ENCODE measurements at regions not wholly inside any gene's neighbourhood (a gene's known extent, or its start where the extent isn't known, plus 50 kb on each side); places are given as distances from the start of the nearest gene placed in this dataset.

- Histone ChIP-seq H3K36me3 (no peaks in the 10 kb centered on the region), H3K9me3 (no peaks in the 10 kb centered on the region), H3K27me3 (no peaks in the 10 kb centered on the region), H3K4me1 (ENCODE audit: insufficient read depth) (peaks cover under 1% of the 10 kb centered on the region), H3K4me3 (no peak overlapping the region), H3K27ac (no peak overlapping the region)
- intact Hi-C loops (cut with DNase I), result no loop called here
- WGBS, 3 donors, result 94 to 98% (median 95%) methylated on average over 3 of the region's 3 CpGs
- TF ChIP-seq EP300 (IDR thresholded peaks at IDR 0.05), result peak; percentile 44
- TF ChIP-seq POLR2A (IDR thresholded peaks at IDR 0.05), result no peak
- no peak for TF ChIP-seq CTCF (IDR thresholded peaks at IDR 0.05)
- DNase-seq, result no peak
These were observed 306.2 kb upstream of the AKR1E2 start for GRCh38 chr10:4519658-4520402.

- no peak for DNase-seq
- Histone ChIP-seq H3K27ac (no peak overlapping the region), H3K4me3 (no peak overlapping the region), H3K4me1 (ENCODE audit: insufficient read depth) (no peaks in the 10 kb centered on the region), H3K27me3 (no peaks in the 10 kb centered on the region), H3K36me3 (no peaks in the 10 kb centered on the region), H3K9me3 (no peaks in the 10 kb centered on the region)
- 92 to 100% (median 96%) methylated on average over 1 of the region's 1 CpG for WGBS, 3 donors
- intact Hi-C loops (cut with DNase I), result no loop called here
- TF ChIP-seq CTCF (IDR thresholded peaks at IDR 0.05) (no peak), EP300 (IDR thresholded peaks at IDR 0.05) (no peak), POLR2A (IDR thresholded peaks at IDR 0.05) (no peak)
These were observed 308.3 kb upstream of the AKR1E2 start for GRCh38 chr10:4517746-4518145.

GRCh38 chr10:4515721-4516120 is 310.3 kb upstream of the AKR1E2 start:
- no peaks in the 10 kb centered on the region for H3K36me3 ChIP-seq
- no peak for TF ChIP-seq POLR2A (IDR thresholded peaks at IDR 0.05)
- 76 to 82% (median 81%) methylated on average over 5 of the region's 5 CpGs for whole genome bisulfite sequencing, 3 donors
- intact Hi-C loops (cut with DNase I), result no loop called here
- H3K9me3 ChIP-seq, result no peaks in the 10 kb centered on the region
- no peak overlapping the region for H3K4me3 ChIP-seq
- no peak for DNase-seq
- H3K4me1 ChIP-seq (ENCODE audit: insufficient read depth), result no peaks in the 10 kb centered on the region
- H3K27ac ChIP-seq, result no peak overlapping the region
- no peaks in the 10 kb centered on the region for H3K27me3 ChIP-seq

GRCh38 chr10:4514445-4515108 is 311.4 kb upstream of the AKR1E2 start:
- H3K4me3 ChIP-seq, result no peak overlapping the region
- peak in 1 of 5 donors; percentile 29 for DNase-seq
- H3K4me1 ChIP-seq (ENCODE audit: insufficient read depth), result no peaks in the 10 kb centered on the region
- H3K9me3 ChIP-seq, result no peaks in the 10 kb centered on the region
- H3K27me3 ChIP-seq, result no peaks in the 10 kb centered on the region
- 77 to 82% (median 81%) methylated on average over 19 of the region's 19 CpGs for WGBS, 3 donors
- intact Hi-C loops (cut with DNase I), result no loop called here
- H3K36me3 ChIP-seq, result no peaks in the 10 kb centered on the region
- H3K27ac ChIP-seq, result no peak overlapping the region
- TF ChIP-seq POLR2A (IDR thresholded peaks at IDR 0.05), result no peak
- no peak for TF ChIP-seq EP300 (IDR thresholded peaks at IDR 0.05)
- TF ChIP-seq CTCF (IDR thresholded peaks at IDR 0.05), result no peak

GRCh38 chr10:4512671-4513240 is 313.3 kb upstream of the AKR1E2 start:
- Histone ChIP-seq H3K27ac (no peak overlapping the region), H3K27me3 (no peaks in the 10 kb centered on the region), H3K4me3 (no peak overlapping the region), H3K9me3 (no peaks in the 10 kb centered on the region), H3K4me1 (ENCODE audit: insufficient read depth) (no peaks in the 10 kb centered on the region), H3K36me3 (no peaks in the 10 kb centered on the region)
- intact Hi-C loops (cut with DNase I), result no loop called here
- no peak for TF ChIP-seq EP300 (IDR thresholded peaks at IDR 0.05)
- peak in 1 of 3 donors; percentile 6 for TF ChIP-seq CTCF (IDR thresholded peaks at IDR 0.05)
- no peak for TF ChIP-seq POLR2A (IDR thresholded peaks at IDR 0.05)
- peak in 1 of 5 donors; percentile 26 for DNase-seq
- WGBS, 3 donors, result 32 to 37% (median 36%) methylated on average over 6 of the region's 6 CpGs
